ENCODE measurements at regions not wholly inside any gene's neighbourhood (a gene's known extent, or its start where the extent isn't known, plus 50 kb on each side); places are given as distances from the start of the nearest gene placed in this dataset.
A peak's percentile ranks its signal among the peaks of the same experiment; 100 is the strongest.
"Not testable (repeated sequence)": the region's sequence is repeated elsewhere in the genome, so short reads cannot be mapped to it uniquely, and the experiment has no call there.

DNA sequence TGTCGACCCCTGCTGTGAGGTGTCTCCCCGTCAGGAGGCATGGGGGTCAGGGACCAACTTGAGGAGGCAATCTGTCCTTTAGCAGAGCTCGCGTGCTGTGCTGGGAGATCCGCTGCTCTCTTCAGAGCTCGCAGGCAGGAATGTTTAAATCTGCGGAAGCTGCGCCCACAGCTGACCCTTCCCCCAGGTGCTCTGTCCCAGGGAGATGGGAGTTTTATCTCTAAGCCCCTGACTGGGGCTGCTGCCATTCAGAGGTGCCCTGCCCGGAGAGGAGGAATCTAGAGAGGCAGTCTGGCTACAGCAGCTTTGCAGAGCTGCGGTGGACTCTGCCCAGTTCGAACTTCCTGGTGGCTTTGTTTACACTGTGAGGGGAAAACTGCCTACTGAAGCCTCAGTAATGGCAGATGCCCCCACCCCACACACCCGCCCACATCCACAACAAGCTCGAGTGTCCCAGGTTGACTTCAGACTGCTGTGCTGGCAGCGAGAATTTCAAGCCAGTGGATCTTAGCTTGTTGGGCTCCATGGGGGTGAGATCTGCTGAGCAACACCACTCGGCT lies 133.1 kb downstream of the CENPC start:
- DNase-seq = not testable (repeated sequence)

GRCh38 chr4:67403342-67403741 lies 142.0 kb downstream of the CENPC start:
- DNase-seq = no peak

- DNase-seq = no peak
Observed at GRCh38 chr4:67401902-67402301, 143.4 kb downstream of the CENPC start.

GRCh38 chr4:67397931-67398330 lies 147.4 kb downstream of the CENPC start:
- no peak for DNase-seq

GRCh38 chr4:67397031-67397430 lies 148.3 kb downstream of the CENPC start:
- no peak for DNase-seq

DNA sequence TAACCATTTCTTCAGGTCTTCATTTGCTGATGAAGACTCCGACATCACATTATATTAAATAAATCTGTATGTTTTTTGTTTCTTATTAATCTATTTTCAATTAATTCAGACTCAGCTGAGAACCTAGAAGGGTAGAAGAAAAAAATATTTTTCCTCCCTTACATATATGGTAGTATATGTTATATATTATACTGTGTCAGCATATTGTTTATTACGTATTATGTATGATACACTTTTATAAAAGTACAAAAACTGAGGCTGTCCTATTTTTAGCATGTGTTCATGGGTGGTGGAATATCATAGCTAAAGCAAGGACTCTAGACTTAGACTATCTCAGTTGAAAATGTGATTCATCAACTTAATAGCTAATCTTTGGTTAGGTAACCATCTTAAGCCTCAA lies 149.3 kb downstream of the CENPC start:
- DNase-seq = no peak

DNA sequence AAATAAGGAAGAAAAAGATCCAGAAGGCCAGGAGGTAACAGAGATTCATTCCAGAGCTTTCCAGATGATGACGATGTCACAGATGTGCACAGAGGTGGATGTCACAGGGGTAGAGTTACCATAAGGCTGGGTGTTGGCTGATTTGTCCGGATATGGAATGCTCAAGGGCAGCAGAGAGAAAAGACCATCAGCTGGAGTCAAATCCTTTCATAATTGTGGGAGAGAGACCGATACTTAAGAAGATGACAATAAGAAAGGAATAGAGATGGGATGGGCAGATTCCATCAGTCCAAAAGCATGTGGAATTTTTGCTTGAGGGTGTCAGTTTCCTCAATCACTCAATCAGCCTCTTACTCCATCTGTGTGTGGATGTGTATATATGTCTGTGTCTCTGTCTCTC lies 150.4 kb downstream of the CENPC start:
- no peak for DNase-seq

DNA sequence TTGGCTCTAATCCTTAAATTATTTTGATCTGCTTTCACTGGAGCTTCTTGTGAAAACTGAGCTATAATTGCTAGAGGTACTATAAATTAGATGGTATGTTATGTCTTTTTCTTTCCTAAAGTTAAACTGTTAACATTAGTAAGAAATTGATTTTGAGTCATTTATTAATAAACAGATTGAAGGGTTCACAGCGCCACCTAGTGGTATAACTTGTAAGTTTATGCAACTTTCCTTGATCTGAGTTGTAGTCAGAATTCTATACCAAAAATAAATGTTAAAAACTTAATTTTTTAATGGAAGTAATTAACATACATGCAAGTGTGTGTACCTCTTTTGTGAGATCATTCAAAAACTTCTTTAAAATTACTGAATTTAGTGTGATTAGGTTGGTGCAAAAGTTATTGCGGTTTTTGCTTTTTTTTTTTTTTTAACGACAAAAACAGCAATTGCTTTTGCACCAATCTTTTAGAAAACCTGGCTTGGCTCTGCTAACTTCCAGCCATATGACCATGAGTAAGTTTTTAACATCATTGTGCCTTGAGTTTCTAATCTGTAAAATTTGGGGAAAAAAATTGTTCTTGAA lies 151.5 kb downstream of the CENPC start:
- peak; percentile 7 to 16 for DNase-seq

- no peak for DNase-seq
Observed at GRCh38 chr4:67393007-67393406, 152.3 kb downstream of the CENPC start.

- not testable (repeated sequence) for DNase-seq
Observed at GRCh38 chr4:67381406-67381804, 163.9 kb downstream of the CENPC start.

DNA sequence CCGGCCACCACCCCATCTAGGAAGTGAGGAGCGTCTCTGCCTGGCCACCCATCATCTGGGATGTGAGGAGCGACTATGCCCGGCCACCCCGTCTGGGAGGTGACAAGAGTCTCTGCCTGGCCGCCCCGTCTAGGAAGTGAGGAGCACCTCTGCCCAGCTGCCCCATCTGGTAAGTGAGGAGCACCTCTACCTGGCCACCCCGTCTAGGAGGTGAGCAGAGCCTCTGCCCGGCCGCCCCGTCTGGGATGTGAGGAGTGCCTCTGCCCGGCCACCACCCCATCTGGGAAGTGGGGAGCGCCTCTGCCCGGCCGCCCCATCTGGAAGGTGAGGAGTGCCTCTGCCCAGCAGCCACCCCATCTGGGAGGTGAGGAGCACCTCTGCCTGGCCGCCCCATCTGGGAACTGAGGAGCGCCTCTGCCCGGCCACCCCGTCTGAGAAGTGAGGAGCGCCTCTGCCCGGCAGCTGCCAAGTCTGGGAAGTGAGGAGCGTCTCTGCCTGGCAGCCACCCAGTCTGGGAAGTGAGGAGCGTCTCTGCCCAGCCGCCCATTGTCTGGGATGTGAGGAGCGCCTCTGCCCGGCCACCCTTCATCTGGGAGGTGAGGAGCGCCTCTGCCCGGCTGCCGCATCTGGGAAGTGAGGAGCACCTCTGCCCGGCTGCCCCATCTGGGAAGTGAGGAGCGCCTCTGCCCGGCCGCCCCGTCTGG lies 164.4 kb downstream of the CENPC start:
- not testable (repeated sequence) for DNase-seq

- DNase-seq = no peak
Observed at GRCh38 chr4:67380154-67380553, 165.1 kb downstream of the CENPC start.

DNA sequence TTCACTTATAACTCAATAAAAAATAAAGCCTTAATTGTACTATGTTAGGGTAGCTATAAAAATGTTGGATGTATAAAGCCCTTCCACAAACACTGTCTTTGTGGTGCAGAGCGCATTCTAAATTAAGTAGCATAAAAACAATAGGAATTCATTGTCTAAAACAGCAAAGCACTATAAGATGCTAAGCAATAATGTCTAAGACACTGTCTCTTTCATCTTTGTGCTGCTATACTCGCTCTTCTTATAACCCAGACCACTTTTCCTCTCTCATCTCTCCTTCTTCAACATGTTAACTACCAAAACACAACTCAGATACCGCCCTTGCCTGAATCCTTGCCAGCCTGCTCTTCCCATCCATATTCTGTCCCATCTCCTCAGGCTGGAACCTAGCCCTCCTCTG lies 170.0 kb downstream of the CENPC start:
- no peak for DNase-seq

GRCh38 chr4:67371615-67372014 lies 173.7 kb downstream of the CENPC start:
- DNase-seq = no peak

GRCh38 chr4:67366311-67366861 lies 178.9 kb downstream of the CENPC start:
- DNase-seq = no peak

GRCh38 chr4:67365661-67366245 lies 179.6 kb downstream of the CENPC start:
- no peak for DNase-seq

GRCh38 chr4:67355806-67356205 lies 189.5 kb downstream of the CENPC start:
- DNase-seq = no peak

- no peak for DNase-seq
Observed at GRCh38 chr4:67346654-67347053, 198.6 kb downstream of the CENPC start.

DNA sequence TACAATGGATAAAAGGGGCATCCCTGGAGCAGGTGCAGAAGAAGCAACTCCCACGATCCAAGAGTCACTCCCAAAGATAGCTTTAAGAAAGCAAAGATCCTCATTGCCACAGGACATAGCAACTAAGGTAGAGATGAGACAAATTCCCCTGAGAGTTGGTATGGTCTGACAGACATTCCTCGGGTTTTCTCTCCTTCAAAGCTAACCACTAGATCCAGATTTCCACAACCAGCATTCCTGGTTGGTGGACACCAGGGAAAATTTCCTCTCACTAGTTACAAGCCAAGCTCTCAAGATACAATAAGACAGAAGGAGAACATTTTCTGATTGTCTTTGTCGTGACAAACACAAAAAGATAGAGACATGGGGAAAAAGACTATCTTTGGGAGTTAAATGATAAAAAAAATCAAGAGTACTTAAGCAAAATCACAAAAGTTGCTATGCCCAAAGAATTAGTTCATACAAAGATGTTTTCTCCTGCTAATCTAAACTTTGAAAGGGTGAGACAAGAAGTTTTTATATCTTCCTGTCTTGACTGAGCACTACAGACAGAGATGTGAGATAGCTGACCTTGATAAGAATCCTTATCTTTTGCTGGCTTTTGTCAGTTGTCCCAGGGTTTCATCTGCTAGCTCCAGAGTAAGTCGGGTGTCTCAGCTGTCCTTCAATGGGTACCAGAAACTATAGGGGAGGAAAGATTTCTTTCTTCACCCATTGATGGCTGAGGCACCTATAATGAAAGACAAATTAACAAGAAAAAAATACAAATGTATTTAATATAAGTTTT lies 200.5 kb downstream of the CENPC start:
- DNase-seq = no peak

- DNase-seq = no peak
Observed at GRCh38 chr4:67343199-67343598, 202.1 kb downstream of the CENPC start.

DNA sequence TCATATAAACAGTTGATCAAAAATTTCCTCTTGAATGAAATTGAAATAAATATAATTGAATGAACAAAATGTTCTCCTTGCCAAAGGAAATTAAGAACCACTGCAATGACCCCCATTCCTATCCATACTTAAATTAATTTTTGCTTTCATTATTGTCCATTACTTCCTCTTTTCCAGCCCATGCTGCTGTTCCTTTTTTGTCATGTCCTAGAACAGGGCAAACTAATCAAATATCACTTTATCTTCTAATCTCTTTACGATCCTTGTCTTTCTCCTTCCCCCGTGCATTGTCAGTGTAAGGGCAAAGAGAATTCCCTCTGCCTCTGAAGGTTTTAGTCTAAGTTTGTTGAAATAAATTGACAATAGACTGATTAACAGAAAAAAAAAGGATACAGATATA lies 203.0 kb downstream of the CENPC start:
- DNase-seq = no peak

DNA sequence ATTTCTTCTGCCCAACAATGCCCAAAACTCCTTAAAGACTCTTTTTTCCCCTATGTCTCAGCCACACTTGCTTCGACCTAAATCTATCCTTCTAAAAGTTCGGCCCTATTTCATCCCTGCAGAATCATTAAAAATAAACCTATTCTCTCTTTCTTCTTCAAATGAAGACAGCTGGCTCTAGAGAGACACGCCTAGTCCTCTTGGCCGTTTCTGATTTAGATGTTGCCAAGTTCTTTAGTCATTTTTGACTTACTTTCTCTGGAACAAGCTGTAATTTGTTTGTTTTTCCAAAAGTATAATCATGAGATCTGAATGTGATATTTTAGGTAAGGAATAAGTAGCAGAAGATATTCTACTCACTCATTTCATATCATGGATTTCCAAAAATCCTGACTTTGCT lies 211.6 kb downstream of the CENPC start:
- DNase-seq = no peak

- no peak for DNase-seq
Observed at GRCh38 chr4:67332627-67333026, 212.7 kb downstream of the CENPC start.

Data from stimulated activated CD4-positive, alpha-beta T cell treated with anti-CD3 and anti-CD28 coated beads, Interleukin-2, amount 100 ng/mL, for 48 hours (primary cell).